GM23338 (cell line): ENCODE measurements at regions not wholly inside any gene's neighbourhood (a gene's known extent, or its start where the extent isn't known, plus 50 kb on each side); places are given as distances from the start of the nearest gene placed in this dataset.

ENCODE experiments used
- ATAC-seq: fragments of 200-7000 bp; cut with Tn5 transposase; 3 replicates; pipeline ENCODE4 v1.9.1; 2020
- DNase-seq: peaks from one replicate; pipeline ENCODE4 v3.0.0-alpha.2; 2015; ENCODE audit warnings: low spot score
- H2AFZ ChIP-seq: fragments of 200-600 bp; sonication (generic); 2 replicates; pipeline ENCODE4 v1.8.0; 2016; ENCODE audit warnings: antibody characterized with exemption, mild to moderate bottlenecking, moderate library complexity
- H3F3A ChIP-seq: fragments of 200-600 bp; sonication (generic); replicated peaks from 2 replicates; pipeline ENCODE4 v1.8.0; 2017; ENCODE audit warnings: antibody characterized with exemption, mixed run types, low read depth
- H3K27ac ChIP-seq: fragments of 200-600 bp; sonication (generic); 2 replicates; pipeline ENCODE4 v1.6.1; 2016; ENCODE audit warnings: low read depth
- H3K27me3 ChIP-seq: fragments of 200-600 bp; sonication (generic); 2 replicates; pipeline ENCODE4 v1.8.0; 2016; ENCODE audit warnings: mild to moderate bottlenecking, mixed run types, moderate library complexity; ENCODE audit not compliant: insufficient read depth
- H3K36me3 ChIP-seq: fragments of 200-600 bp; sonication (generic); 2 replicates; pipeline ENCODE4 v1.8.0; 2016; ENCODE audit warnings: mild to moderate bottlenecking; ENCODE audit not compliant: insufficient read depth
- H3K4me1 ChIP-seq: fragments of 200-600 bp; sonication (generic); 2 replicates; pipeline ENCODE4 v1.8.0; 2016; ENCODE audit warnings: mild to moderate bottlenecking, moderate library complexity; ENCODE audit not compliant: insufficient read depth
- H3K4me2 ChIP-seq: fragments of 200-600 bp; sonication (generic); 2 replicates; pipeline ENCODE4 v1.7.1; 2017; ENCODE audit warnings: mixed run types
- H3K4me3 ChIP-seq: fragments of 200-600 bp; sonication (generic); 2 replicates; pipeline ENCODE4 v1.6.1; 2016; ENCODE audit warnings: mixed run types
- H3K79me2 ChIP-seq: fragments of 200-600 bp; sonication (generic); replicated peaks from 2 replicates; pipeline ENCODE4 v1.8.0; 2017; ENCODE audit warnings: mild to moderate bottlenecking; ENCODE audit not compliant: insufficient read depth
- H3K9me2 ChIP-seq: fragments of 200-600 bp; sonication (generic); 2 replicates; pipeline ENCODE4 v1.8.0; 2017; ENCODE audit not compliant: insufficient read depth
- H4K20me1 ChIP-seq: fragments of 200-600 bp; sonication (generic); replicated peaks from 2 replicates; pipeline ENCODE4 v1.8.0; 2017; ENCODE audit warnings: mild to moderate bottlenecking; ENCODE audit not compliant: insufficient read depth
- H3K27ac Mint-ChIP-seq: 2 replicates; pipeline ENCODE4 v1.8.0; 2020; ENCODE audit warnings: inconsistent platforms, mild to moderate bottlenecking, moderate library complexity, mixed read lengths
- H3K27me3 Mint-ChIP-seq: 3 replicates; pipeline ENCODE4 v1.8.0; 2022; ENCODE audit warnings: low read depth, mild to moderate bottlenecking, moderate library complexity, mixed read lengths, inconsistent platforms; ENCODE audit not compliant: insufficient read depth, poor library complexity
- H3K36me3 Mint-ChIP-seq: 3 replicates; pipeline ENCODE4 v1.8.0; 2021; ENCODE audit warnings: low read depth, mild to moderate bottlenecking, inconsistent platforms, moderate library complexity, mixed read lengths
- H3K4me1 Mint-ChIP-seq: 3 replicates; pipeline ENCODE4 v1.8.0; 2020; ENCODE audit warnings: mild to moderate bottlenecking, inconsistent platforms, mixed read lengths
- H3K4me3 Mint-ChIP-seq: 3 replicates; pipeline ENCODE4 v1.8.0; 2021; ENCODE audit warnings: moderate library complexity, mild to moderate bottlenecking, inconsistent platforms, mixed read lengths
- H3K9me3 Mint-ChIP-seq: 3 replicates; pipeline ENCODE4 v1.8.0; 2020; ENCODE audit warnings: moderate library complexity, mild to moderate bottlenecking, inconsistent platforms, mixed read lengths
- CREB1 ChIP-seq: fragments of 250-450 bp; sonication (Bioruptor Pico); IDR thresholded peaks from 2 replicates; pipeline ENCODE4 v1.5.0; 2020; ENCODE audit warnings: low read depth, mild to moderate bottlenecking, moderate library complexity
- EZH2 ChIP-seq: fragments of 200-600 bp; sonication (generic); IDR thresholded peaks from one replicate; pipeline ENCODE4 v1.8.0; 2017; ENCODE audit warnings: antibody characterized with exemption, mild to moderate bottlenecking, low read depth; ENCODE audit not compliant: unreplicated experiment
- EZH2phosphoT487 ChIP-seq: fragments of 200-600 bp; sonication (generic); IDR thresholded peaks from one replicate; pipeline ENCODE4 v1.8.1; 2018; ENCODE audit warnings: antibody characterized with exemption; ENCODE audit not compliant: unreplicated experiment
- JUNB ChIP-seq: IDR thresholded peaks from one replicate; pipeline ENCODE4 v1.6.1; 2016; ENCODE audit warnings: antibody characterized with exemption; ENCODE audit not compliant: unreplicated experiment
- NANOG ChIP-seq: IDR thresholded peaks from 2 replicates; pipeline ENCODE4 v1.6.1; 2016; ENCODE audit warnings: antibody characterized with exemption, borderline replicate concordance
- POLR2AphosphoS5 ChIP-seq: IDR thresholded peaks from 2 replicates; pipeline ENCODE4 v1.6.1; 2016; ENCODE audit warnings: antibody characterized with exemption, low read depth
- STAT1 ChIP-seq: IDR thresholded peaks from one replicate; pipeline ENCODE4 v1.6.1; 2016; ENCODE audit warnings: antibody characterized with exemption; ENCODE audit not compliant: unreplicated experiment
- ZNF114 ChIP-seq: fragments of 250-450 bp; sonication (Bioruptor Pico); IDR thresholded peaks from 2 replicates; pipeline ENCODE4 v1.5.0; 2020; ENCODE audit warnings: mild to moderate bottlenecking, moderate library complexity
- ZNF331 ChIP-seq: fragments of 250-450 bp; sonication (Bioruptor Pico); IDR thresholded peaks from 2 replicates; pipeline ENCODE4 v1.5.0; 2020; ENCODE audit warnings: low read depth, mild to moderate bottlenecking, moderate library complexity
- TF ChIP-seq, protein P1 (sequence below): fragments of 250-450 bp; sonication (Bioruptor Pico); IDR thresholded peaks from 2 replicates; pipeline ENCODE4 v1.5.0; 2020; ENCODE audit warnings: mild to moderate bottlenecking, moderate library complexity
- TF ChIP-seq, protein P2 (sequence below), 2 experiments: fragments of 200-600 bp in 1 of 2; sonication (generic) in 1 of 2; conservative IDR thresholded peaks; 2 replicates each; pipeline versions ENCODE4 v1.5.1 to v1.6.1; 2016 to 2017; ENCODE audit warnings: antibody characterized with exemption in 2 of 2, low read depth in 2 of 2, mild to moderate bottlenecking in 2 of 2, moderate library complexity in 1 of 2
- TF ChIP-seq, protein P3 (sequence below): IDR thresholded peaks from one replicate; pipeline ENCODE4 v1.6.1; 2018; ENCODE audit warnings: antibody characterized with exemption; ENCODE audit not compliant: unreplicated experiment
- TF ChIP-seq, protein P4 (sequence below): IDR thresholded peaks from 2 replicates; pipeline ENCODE4 v1.6.1; 2016; ENCODE audit warnings: antibody characterized with exemption

DNA sequence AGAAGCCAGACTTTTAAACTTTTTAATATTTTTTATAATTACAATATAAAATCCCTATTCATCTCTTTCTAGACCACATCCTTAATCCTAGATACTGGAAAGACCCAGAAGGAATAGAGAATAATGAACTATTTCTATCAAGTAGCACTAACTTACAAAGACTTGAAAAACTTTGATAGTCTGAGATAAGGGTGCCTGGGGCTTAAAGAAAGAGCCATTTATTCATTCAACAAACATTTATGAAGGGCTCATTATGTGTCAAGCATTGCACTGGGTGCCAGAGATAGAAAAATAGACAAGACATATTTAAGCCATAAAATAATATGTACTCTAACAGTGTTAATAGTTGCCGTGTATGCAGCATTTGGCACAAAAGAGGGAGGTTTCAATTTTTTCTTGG, 178.0 kb upstream of the EMCN start:
- Mint-ChIP-seq H3K27me3 (peaks cover 3% of the 10 kb centered on the region), H3K9me3 (no peaks in the 10 kb centered on the region), H3K36me3 (no peaks in the 10 kb centered on the region), H3K4me3 (no peak overlapping the region), H3K4me1 (peaks cover 8% of the 10 kb centered on the region), H3K27ac (no peak overlapping the region)
- TF ChIP-seq EZH2phosphoT487, result no peak
- TF ChIP-seq, protein P1, sequence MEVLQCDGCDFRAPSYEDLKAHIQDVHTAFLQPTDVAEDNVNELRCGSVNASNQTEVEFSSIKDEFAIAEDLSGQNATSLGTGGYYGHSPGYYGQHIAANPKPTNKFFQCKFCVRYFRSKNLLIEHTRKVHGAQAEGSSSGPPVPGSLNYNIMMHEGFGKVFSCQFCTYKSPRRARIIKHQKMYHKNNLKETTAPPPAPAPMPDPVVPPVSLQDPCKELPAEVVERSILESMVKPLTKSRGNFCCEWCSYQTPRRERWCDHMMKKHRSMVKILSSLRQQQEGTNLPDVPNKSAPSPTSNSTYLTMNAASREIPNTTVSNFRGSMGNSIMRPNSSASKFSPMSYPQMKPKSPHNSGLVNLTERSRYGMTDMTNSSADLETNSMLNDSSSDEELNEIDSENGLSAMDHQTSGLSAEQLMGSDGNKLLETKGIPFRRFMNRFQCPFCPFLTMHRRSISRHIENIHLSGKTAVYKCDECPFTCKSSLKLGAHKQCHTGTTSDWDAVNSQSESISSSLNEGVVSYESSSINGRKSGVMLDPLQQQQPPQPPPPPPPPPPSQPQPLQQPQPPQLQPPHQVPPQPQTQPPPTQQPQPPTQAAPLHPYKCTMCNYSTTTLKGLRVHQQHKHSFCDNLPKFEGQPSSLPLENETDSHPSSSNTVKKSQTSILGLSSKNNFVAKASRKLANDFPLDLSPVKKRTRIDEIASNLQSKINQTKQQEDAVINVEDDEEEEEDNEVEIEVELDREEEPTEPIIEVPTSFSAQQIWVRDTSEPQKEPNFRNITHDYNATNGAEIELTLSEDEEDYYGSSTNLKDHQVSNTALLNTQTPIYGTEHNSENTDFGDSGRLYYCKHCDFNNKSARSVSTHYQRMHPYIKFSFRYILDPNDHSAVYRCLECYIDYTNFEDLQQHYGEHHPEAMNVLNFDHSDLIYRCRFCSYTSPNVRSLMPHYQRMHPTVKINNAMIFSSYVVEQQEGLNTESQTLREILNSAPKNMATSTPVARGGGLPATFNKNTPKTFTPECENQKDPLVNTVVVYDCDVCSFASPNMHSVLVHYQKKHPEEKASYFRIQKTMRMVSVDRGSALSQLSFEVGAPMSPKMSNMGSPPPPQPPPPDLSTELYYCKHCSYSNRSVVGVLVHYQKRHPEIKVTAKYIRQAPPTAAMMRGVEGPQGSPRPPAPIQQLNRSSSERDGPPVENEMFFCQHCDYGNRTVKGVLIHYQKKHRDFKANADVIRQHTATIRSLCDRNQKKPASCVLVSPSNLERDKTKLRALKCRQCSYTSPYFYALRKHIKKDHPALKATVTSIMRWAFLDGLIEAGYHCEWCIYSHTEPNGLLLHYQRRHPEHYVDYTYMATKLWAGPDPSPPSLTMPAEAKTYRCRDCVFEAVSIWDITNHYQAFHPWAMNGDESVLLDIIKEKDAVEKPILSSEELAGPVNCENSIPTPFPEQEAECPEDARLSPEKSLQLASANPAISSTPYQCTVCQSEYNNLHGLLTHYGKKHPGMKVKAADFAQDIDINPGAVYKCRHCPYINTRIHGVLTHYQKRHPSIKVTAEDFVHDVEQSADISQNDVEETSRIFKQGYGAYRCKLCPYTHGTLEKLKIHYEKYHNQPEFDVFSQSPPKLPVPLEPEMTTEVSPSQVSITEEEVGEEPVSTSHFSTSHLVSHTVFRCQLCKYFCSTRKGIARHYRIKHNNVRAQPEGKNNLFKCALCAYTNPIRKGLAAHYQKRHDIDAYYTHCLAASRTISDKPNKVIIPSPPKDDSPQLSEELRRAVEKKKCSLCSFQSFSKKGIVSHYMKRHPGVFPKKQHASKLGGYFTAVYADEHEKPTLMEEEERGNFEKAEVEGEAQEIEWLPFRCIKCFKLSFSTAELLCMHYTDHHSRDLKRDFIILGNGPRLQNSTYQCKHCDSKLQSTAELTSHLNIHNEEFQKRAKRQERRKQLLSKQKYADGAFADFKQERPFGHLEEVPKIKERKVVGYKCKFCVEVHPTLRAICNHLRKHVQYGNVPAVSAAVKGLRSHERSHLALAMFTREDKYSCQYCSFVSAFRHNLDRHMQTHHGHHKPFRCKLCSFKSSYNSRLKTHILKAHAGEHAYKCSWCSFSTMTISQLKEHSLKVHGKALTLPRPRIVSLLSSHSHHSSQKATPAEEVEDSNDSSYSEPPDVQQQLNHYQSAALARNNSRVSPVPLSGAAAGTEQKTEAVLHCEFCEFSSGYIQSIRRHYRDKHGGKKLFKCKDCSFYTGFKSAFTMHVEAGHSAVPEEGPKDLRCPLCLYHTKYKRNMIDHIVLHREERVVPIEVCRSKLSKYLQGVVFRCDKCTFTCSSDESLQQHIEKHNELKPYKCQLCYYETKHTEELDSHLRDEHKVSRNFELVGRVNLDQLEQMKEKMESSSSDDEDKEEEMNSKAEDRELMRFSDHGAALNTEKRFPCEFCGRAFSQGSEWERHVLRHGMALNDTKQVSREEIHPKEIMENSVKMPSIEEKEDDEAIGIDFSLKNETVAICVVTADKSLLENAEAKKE, result no peak
- TF ChIP-seq ZNF331, result no peak
- TF ChIP-seq POLR2AphosphoS5, result no peak
- no peak for TF ChIP-seq CREB1 (CRISPR knock-in tag)
- no peak for TF ChIP-seq JUNB
- no peak for TF ChIP-seq NANOG
- TF ChIP-seq STAT1, result no peak
- TF ChIP-seq, protein P2, sequence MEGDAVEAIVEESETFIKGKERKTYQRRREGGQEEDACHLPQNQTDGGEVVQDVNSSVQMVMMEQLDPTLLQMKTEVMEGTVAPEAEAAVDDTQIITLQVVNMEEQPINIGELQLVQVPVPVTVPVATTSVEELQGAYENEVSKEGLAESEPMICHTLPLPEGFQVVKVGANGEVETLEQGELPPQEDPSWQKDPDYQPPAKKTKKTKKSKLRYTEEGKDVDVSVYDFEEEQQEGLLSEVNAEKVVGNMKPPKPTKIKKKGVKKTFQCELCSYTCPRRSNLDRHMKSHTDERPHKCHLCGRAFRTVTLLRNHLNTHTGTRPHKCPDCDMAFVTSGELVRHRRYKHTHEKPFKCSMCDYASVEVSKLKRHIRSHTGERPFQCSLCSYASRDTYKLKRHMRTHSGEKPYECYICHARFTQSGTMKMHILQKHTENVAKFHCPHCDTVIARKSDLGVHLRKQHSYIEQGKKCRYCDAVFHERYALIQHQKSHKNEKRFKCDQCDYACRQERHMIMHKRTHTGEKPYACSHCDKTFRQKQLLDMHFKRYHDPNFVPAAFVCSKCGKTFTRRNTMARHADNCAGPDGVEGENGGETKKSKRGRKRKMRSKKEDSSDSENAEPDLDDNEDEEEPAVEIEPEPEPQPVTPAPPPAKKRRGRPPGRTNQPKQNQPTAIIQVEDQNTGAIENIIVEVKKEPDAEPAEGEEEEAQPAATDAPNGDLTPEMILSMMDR (conservative IDR thresholded peaks at IDR 0.05; ENCODE audit: low read depth in 2 of 2), result no peak
- no peak for TF ChIP-seq ZNF114
- TF ChIP-seq, protein P3, sequence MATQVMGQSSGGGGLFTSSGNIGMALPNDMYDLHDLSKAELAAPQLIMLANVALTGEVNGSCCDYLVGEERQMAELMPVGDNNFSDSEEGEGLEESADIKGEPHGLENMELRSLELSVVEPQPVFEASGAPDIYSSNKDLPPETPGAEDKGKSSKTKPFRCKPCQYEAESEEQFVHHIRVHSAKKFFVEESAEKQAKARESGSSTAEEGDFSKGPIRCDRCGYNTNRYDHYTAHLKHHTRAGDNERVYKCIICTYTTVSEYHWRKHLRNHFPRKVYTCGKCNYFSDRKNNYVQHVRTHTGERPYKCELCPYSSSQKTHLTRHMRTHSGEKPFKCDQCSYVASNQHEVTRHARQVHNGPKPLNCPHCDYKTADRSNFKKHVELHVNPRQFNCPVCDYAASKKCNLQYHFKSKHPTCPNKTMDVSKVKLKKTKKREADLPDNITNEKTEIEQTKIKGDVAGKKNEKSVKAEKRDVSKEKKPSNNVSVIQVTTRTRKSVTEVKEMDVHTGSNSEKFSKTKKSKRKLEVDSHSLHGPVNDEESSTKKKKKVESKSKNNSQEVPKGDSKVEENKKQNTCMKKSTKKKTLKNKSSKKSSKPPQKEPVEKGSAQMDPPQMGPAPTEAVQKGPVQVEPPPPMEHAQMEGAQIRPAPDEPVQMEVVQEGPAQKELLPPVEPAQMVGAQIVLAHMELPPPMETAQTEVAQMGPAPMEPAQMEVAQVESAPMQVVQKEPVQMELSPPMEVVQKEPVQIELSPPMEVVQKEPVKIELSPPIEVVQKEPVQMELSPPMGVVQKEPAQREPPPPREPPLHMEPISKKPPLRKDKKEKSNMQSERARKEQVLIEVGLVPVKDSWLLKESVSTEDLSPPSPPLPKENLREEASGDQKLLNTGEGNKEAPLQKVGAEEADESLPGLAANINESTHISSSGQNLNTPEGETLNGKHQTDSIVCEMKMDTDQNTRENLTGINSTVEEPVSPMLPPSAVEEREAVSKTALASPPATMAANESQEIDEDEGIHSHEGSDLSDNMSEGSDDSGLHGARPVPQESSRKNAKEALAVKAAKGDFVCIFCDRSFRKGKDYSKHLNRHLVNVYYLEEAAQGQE, result no peak
- no peak for TF ChIP-seq EZH2
- TF ChIP-seq, protein P4, sequence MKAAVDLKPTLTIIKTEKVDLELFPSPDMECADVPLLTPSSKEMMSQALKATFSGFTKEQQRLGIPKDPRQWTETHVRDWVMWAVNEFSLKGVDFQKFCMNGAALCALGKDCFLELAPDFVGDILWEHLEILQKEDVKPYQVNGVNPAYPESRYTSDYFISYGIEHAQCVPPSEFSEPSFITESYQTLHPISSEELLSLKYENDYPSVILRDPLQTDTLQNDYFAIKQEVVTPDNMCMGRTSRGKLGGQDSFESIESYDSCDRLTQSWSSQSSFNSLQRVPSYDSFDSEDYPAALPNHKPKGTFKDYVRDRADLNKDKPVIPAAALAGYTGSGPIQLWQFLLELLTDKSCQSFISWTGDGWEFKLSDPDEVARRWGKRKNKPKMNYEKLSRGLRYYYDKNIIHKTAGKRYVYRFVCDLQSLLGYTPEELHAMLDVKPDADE, result no peak
- no peak overlapping the region for H3K4me2 ChIP-seq
- H3K27ac ChIP-seq, result no peak overlapping the region
- no peaks in the 10 kb centered on the region for H4K20me1 ChIP-seq
- DNase-seq, result no peak
- no peaks in the 10 kb centered on the region for H3K27me3 ChIP-seq
- ATAC-seq, result no peak
- no peaks in the 10 kb centered on the region for H3K36me3 ChIP-seq
- H3K9me2 ChIP-seq, result peaks cover 6% of the 10 kb centered on the region; the same call in 1 of the 2 replicates
- H3K79me2 ChIP-seq, result no peaks in the 10 kb centered on the region
- peaks cover 5% of the 10 kb centered on the region; the same call in 1 of the 2 replicates for H3K4me1 ChIP-seq
- H2AFZ ChIP-seq, result peak overlapping the region; percentile 70; the same call in 1 of the 2 replicates
- H3K4me3 ChIP-seq, result no peak overlapping the region
- no peaks in the 10 kb centered on the region for H3F3A ChIP-seq
